Heart left ventricle (tissue), 13 donors: ENCODE measurements at regions not wholly inside any gene's neighbourhood (a gene's known extent, or its start where the extent isn't known, plus 50 kb on each side); places are given as distances from the start of the nearest gene placed in this dataset.

Source experiments
- CTCF ChIP-seq, 12 donors: fragments of 200-600 bp; sonication (generic) in 4 of 12; IDR thresholded peaks; one replicate each; pipeline versions ENCODE4 v1.5.0 to v1.8.0; 2018 to 2022; ENCODE audit warnings: antibody characterized with exemption in 12 of 12, mild to moderate bottlenecking in 5 of 12
- POLR2A ChIP-seq, 2 donors: fragments of 450-650 bp; IDR thresholded peaks; one replicate each; pipeline ENCODE4 v1.6.1; 2017; ENCODE audit warnings: antibody characterized with exemption in 2 of 2, mild to moderate bottlenecking in 2 of 2, moderate library complexity in 2 of 2
- donor health status: ischemic (EF 13 %, LVEDD 7.1; RV severe dilation, severe dysfunction).
- donor health status: DM: no; HTN: yes; CAD: no.
- donor health status: DM: no; HTN: no; CAD: no.
- donor health status: ischemic (EF 25% LVEDD 6.9; RV normal size, moderate dysfunction).
- donor health status: ischemic (EF 25% LVEDD 5.7; RV mildly dilated, moderate dysfunction).
- donor health status: ischemic (EF 35%, LVEDD 5.7; RV mildly dilated, moderate dysfunction).
- donor health status: nonischemic (EF 11% LVEDD 7.7; RV severe dilation, severe dysfunction).
- donor health status: DM: yes; HTN: yes; CAD: no.
- donor health status: PGD.
- donor health status: ischemic (EF 29% LVEDD 5.4; RV normal size, mild dysfunction).
- donor health status: nonischemic (EF 23%, LVEDD 6.1; RV moderate dilation, normal function).

GRCh38 chr15:92724144-92724543 is 68.6 kb upstream of the FAM174B start:
- TF ChIP-seq CTCF (IDR thresholded peaks at IDR 0.05) (no peak), POLR2A (IDR thresholded peaks at IDR 0.05) (no peak)
